Globus pallidus (tissue), 1 donor: ENCODE measurements at regions not wholly inside any gene's neighbourhood (a gene's known extent, or its start where the extent isn't known, plus 50 kb on each side); places are given as distances from the start of the nearest gene placed in this dataset.
"Not testable (repeated sequence)": the region's sequence is repeated elsewhere in the genome, so short reads cannot be mapped to it uniquely, and the experiment has no call there.

Experiments used
- DNase-seq: peaks from one replicate; pipeline ENCODE4 v3.0.0-alpha.2; 2015; ENCODE audit warnings: low spot score

GRCh38 chr3:10625323-10625722, 119.9 kb upstream of the ATP2B2 start:
- DNase-seq = no peak

GRCh38 chr3:10627884-10628572, 122.6 kb upstream of the ATP2B2 start:
- no peak for DNase-seq

GRCh38 chr3:10628891-10629670, 123.7 kb upstream of the ATP2B2 start:
- no peak for DNase-seq

GRCh38 chr3:10629671-10630040, 124.3 kb upstream of the ATP2B2 start:
- no peak for DNase-seq

GRCh38 chr3:10631224-10631623, 125.8 kb upstream of the ATP2B2 start:
- DNase-seq = no peak

- no peak for DNase-seq
These were observed 126.7 kb upstream of the ATP2B2 start for GRCh38 chr3:10632125-10632524.

- no peak for DNase-seq
These were observed 127.4 kb upstream of the ATP2B2 start for GRCh38 chr3:10632741-10633140.

GRCh38 chr3:10635446-10636076, 130.2 kb upstream of the ATP2B2 start:
- no peak for DNase-seq

- no peak for DNase-seq
These were observed 132.0 kb upstream of the ATP2B2 start for GRCh38 chr3:10637342-10637741.

GRCh38 chr3:10638466-10638865, 133.1 kb upstream of the ATP2B2 start:
- no peak for DNase-seq

GRCh38 chr3:10641760-10642159, 136.4 kb upstream of the ATP2B2 start:
- DNase-seq = no peak

- no peak for DNase-seq
These were observed 138.8 kb upstream of the ATP2B2 start for GRCh38 chr3:10644189-10644588.

- DNase-seq = no peak
These were observed 140.4 kb upstream of the ATP2B2 start for GRCh38 chr3:10645800-10646199.

GRCh38 chr3:10646531-10647335, 141.3 kb upstream of the ATP2B2 start:
- DNase-seq = no peak

- no peak for DNase-seq
These were observed 142.0 kb upstream of the ATP2B2 start for GRCh38 chr3:10647376-10647775.

GRCh38 chr3:10648181-10648580, 142.8 kb upstream of the ATP2B2 start:
- no peak for DNase-seq

GRCh38 chr3:10649463-10649862, 144.1 kb upstream of the ATP2B2 start:
- not testable (repeated sequence) for DNase-seq

GRCh38 chr3:10651506-10651905, 146.1 kb upstream of the ATP2B2 start:
- DNase-seq = no peak

- DNase-seq = no peak
These were observed 147.9 kb upstream of the ATP2B2 start for GRCh38 chr3:10653241-10653640.

- no peak for DNase-seq
These were observed 148.7 kb upstream of the ATP2B2 start for GRCh38 chr3:10653866-10654611.

GRCh38 chr3:10655105-10655504, 149.7 kb upstream of the ATP2B2 start:
- no peak for DNase-seq

- DNase-seq = not testable (repeated sequence)
These were observed 152.0 kb upstream of the ATP2B2 start for GRCh38 chr3:10657339-10657738.
